SK-N-SH treated with all-trans-retinoic acid at 6 μM for 48 hours (cell line): ENCODE measurements at regions not wholly inside any gene's neighbourhood (a gene's known extent, or its start where the extent isn't known, plus 50 kb on each side); places are given as distances from the start of the nearest gene placed in this dataset.

Experiments used
- ATAC-seq: fragments of 200-7000 bp; cut with Tn5 transposase; 3 replicates; pipeline ENCODE4 v1.9.1; 2020; ENCODE audit warnings: mild to moderate bottlenecking, moderate library complexity
- BACH2 ChIP-seq: fragments of 250-450 bp; sonication (Bioruptor Pico); IDR thresholded peaks from 2 replicates; pipeline ENCODE4 v1.9.0; 2021; ENCODE audit warnings: mild to moderate bottlenecking, borderline replicate concordance
- CREB5 ChIP-seq: fragments of 250-450 bp; sonication (Bioruptor Pico); IDR thresholded peaks from 2 replicates; pipeline ENCODE4 v1.5.1; 2020; ENCODE audit warnings: low read depth, mild to moderate bottlenecking, moderate library complexity
- CSDC2 ChIP-seq: fragments of 250-450 bp; sonication (Bioruptor Pico); IDR thresholded peaks from 2 replicates; pipeline ENCODE4 v1.5.0; 2020; ENCODE audit warnings: mild to moderate bottlenecking, moderate library complexity
- ESRRG ChIP-seq: fragments of 250-450 bp; sonication (Bioruptor Pico); IDR thresholded peaks from 2 replicates; pipeline ENCODE4 v1.6.1; 2021; ENCODE audit warnings: mild to moderate bottlenecking
- GLIS3 ChIP-seq: fragments of 250-450 bp; sonication (Bioruptor Pico); IDR thresholded peaks from 2 replicates; pipeline ENCODE4 v1.5.0; 2020; ENCODE audit warnings: mild to moderate bottlenecking, moderate library complexity
- ISL1 ChIP-seq: fragments of 250-450 bp; sonication (Bioruptor Pico); IDR thresholded peaks from 2 replicates; pipeline ENCODE4 v2.1.2; 2022; ENCODE audit warnings: mild to moderate bottlenecking, moderate library complexity
- OSR1 ChIP-seq: fragments of 250-450 bp; sonication (Bioruptor Pico); IDR thresholded peaks from 2 replicates; pipeline ENCODE4 v1.8.0; 2022; ENCODE audit warnings: moderate library complexity, mild to moderate bottlenecking, inconsistent platforms
- POU6F1 ChIP-seq: fragments of 250-450 bp; sonication (Bioruptor Pico); IDR thresholded peaks from 2 replicates; pipeline ENCODE4 v1.8.0; 2021; ENCODE audit warnings: low read depth, mild to moderate bottlenecking, moderate library complexity, borderline replicate concordance
- PPARA ChIP-seq: fragments of 250-450 bp; sonication (Bioruptor Pico); IDR thresholded peaks from 2 replicates; pipeline ENCODE4 v1.5.0; 2020; ENCODE audit warnings: mild to moderate bottlenecking, borderline replicate concordance
- RARB ChIP-seq: fragments of 250-450 bp; sonication (Bioruptor Pico); IDR thresholded peaks from 2 replicates; pipeline ENCODE4 v1.8.0; 2021; ENCODE audit warnings: mild to moderate bottlenecking, moderate library complexity
- SNAI2 ChIP-seq: fragments of 250-450 bp; sonication (Bioruptor Pico); IDR thresholded peaks from 2 replicates; pipeline ENCODE4 v1.5.0; 2020; ENCODE audit warnings: mild to moderate bottlenecking, moderate library complexity
- TCF4 ChIP-seq: fragments of 250-450 bp; sonication (Bioruptor Pico); IDR thresholded peaks from 2 replicates; pipeline ENCODE4 v1.8.0; 2021; ENCODE audit warnings: mild to moderate bottlenecking, moderate library complexity, borderline replicate concordance
- TOX ChIP-seq: fragments of 250-450 bp; sonication (Bioruptor Pico); IDR thresholded peaks from 2 replicates; pipeline ENCODE4 v1.8.0; 2021; ENCODE audit warnings: mild to moderate bottlenecking, moderate library complexity, borderline replicate concordance
- ZC3H10 ChIP-seq: fragments of 250-450 bp; sonication (Bioruptor Pico); IDR thresholded peaks from 2 replicates; pipeline ENCODE4 v1.5.1; 2021; ENCODE audit warnings: mild to moderate bottlenecking, moderate library complexity
- ZFP3 ChIP-seq: fragments of 250-450 bp; sonication (Bioruptor Pico); IDR thresholded peaks from 2 replicates; pipeline ENCODE4 v1.5.0; 2020; ENCODE audit warnings: mild to moderate bottlenecking, moderate library complexity
- ZFP30 ChIP-seq: fragments of 450-650 bp; formaldehyde crosslinking; IDR thresholded peaks from 2 replicates; pipeline ENCODE4 v1.5.0; 2022; ENCODE audit warnings: mild to moderate bottlenecking, moderate library complexity
- ZNF70 ChIP-seq: fragments of 450-650 bp; formaldehyde crosslinking; IDR thresholded peaks from 2 replicates; pipeline ENCODE4 v1.5.0; 2020; ENCODE audit warnings: mild to moderate bottlenecking, moderate library complexity
- TF ChIP-seq, protein P1 (sequence below): fragments of 250-450 bp; sonication (Bioruptor Pico); IDR thresholded peaks from 2 replicates; pipeline ENCODE4 v1.5.1; 2021; ENCODE audit warnings: mild to moderate bottlenecking, moderate library complexity
- TF ChIP-seq, protein P2 (sequence below): fragments of 250-450 bp; sonication (Bioruptor Pico); IDR thresholded peaks from 2 replicates; pipeline ENCODE4 v1.5.0; 2020; ENCODE audit warnings: mild to moderate bottlenecking, moderate library complexity
- TF ChIP-seq, protein P3 (sequence below): fragments of 250-450 bp; sonication (Bioruptor Pico); IDR thresholded peaks from 2 replicates; pipeline ENCODE4 v1.8.0; 2020; ENCODE audit warnings: mild to moderate bottlenecking, moderate library complexity, borderline replicate concordance

DNA sequence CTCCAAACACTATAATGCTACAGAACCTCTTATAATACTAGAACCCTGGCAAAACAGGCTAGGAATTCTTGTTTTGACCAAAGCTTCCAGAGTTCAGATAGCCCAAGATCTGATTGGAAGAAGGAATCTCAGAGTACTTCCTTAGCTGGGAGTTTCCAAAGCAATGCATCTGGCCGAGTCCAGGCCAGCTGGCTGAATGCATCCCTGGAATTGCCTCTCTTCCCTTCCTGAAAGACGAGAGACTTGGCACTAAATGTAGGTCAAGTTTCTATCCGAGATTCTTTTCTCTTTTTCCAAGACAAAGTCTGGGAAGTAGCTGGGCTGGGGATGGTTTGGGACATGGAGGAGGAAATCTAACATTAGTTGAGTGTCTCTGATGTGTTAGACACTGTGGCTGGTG is 68.7 kb upstream of the ADPGK start:
- no peak for ATAC-seq
- TF ChIP-seq ZFP30 (no peak), PPARA (no peak), TOX (CRISPR knock-in tag) (no peak), ESRRG (CRISPR knock-in tag) (no peak)
- TF ChIP-seq, protein P1, sequence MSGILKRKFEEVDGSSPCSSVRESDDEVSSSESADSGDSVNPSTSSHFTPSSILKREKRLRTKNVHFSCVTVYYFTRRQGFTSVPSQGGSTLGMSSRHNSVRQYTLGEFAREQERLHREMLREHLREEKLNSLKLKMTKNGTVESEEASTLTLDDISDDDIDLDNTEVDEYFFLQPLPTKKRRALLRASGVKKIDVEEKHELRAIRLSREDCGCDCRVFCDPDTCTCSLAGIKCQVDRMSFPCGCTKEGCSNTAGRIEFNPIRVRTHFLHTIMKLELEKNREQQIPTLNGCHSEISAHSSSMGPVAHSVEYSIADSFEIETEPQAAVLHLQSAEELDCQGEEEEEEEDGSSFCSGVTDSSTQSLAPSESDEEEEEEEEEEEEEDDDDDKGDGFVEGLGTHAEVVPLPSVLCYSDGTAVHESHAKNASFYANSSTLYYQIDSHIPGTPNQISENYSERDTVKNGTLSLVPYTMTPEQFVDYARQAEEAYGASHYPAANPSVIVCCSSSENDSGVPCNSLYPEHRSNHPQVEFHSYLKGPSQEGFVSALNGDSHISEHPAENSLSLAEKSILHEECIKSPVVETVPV (CRISPR knock-in tag): no peak

GRCh38 chr15:72851586-72851985 is 68.0 kb upstream of the ADPGK start:
- no peak for ATAC-seq
- TF ChIP-seq, protein P1 (CRISPR knock-in tag): no peak
- TF ChIP-seq CREB5 (no peak), PPARA (no peak), ZFP30 (no peak), BACH2 (no peak), ZNF70 (CRISPR knock-in tag) (no peak), ZC3H10 (no peak), ISL1 (CRISPR knock-in tag) (no peak), ZFP3 (CRISPR knock-in tag) (no peak), POU6F1 (CRISPR knock-in tag) (no peak), ESRRG (CRISPR knock-in tag) (no peak), TOX (CRISPR knock-in tag) (no peak)
- TF ChIP-seq, protein P2, sequence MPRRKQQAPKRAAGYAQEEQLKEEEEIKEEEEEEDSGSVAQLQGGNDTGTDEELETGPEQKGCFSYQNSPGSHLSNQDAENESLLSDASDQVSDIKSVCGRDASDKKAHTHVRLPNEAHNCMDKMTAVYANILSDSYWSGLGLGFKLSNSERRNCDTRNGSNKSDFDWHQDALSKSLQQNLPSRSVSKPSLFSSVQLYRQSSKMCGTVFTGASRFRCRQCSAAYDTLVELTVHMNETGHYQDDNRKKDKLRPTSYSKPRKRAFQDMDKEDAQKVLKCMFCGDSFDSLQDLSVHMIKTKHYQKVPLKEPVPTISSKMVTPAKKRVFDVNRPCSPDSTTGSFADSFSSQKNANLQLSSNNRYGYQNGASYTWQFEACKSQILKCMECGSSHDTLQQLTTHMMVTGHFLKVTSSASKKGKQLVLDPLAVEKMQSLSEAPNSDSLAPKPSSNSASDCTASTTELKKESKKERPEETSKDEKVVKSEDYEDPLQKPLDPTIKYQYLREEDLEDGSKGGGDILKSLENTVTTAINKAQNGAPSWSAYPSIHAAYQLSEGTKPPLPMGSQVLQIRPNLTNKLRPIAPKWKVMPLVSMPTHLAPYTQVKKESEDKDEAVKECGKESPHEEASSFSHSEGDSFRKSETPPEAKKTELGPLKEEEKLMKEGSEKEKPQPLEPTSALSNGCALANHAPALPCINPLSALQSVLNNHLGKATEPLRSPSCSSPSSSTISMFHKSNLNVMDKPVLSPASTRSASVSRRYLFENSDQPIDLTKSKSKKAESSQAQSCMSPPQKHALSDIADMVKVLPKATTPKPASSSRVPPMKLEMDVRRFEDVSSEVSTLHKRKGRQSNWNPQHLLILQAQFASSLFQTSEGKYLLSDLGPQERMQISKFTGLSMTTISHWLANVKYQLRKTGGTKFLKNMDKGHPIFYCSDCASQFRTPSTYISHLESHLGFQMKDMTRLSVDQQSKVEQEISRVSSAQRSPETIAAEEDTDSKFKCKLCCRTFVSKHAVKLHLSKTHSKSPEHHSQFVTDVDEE: no peak
- TF ChIP-seq, all 23 proteins: peak for 0

- TF ChIP-seq POU6F1 (CRISPR knock-in tag) (no peak), OSR1 (CRISPR knock-in tag) (no peak), ESRRG (CRISPR knock-in tag) (no peak), RARB (CRISPR knock-in tag) (no peak), ZC3H10 (no peak), CSDC2 (no peak), SNAI2 (CRISPR knock-in tag) (no peak), BACH2 (no peak), ZFP30 (no peak), PPARA (no peak), TOX (CRISPR knock-in tag) (no peak), GLIS3 (CRISPR knock-in tag) (no peak), TCF4 (CRISPR knock-in tag) (no peak), ZNF70 (CRISPR knock-in tag) (no peak)
- TF ChIP-seq, protein P1 (CRISPR knock-in tag): no peak
- TF ChIP-seq, protein P3, sequence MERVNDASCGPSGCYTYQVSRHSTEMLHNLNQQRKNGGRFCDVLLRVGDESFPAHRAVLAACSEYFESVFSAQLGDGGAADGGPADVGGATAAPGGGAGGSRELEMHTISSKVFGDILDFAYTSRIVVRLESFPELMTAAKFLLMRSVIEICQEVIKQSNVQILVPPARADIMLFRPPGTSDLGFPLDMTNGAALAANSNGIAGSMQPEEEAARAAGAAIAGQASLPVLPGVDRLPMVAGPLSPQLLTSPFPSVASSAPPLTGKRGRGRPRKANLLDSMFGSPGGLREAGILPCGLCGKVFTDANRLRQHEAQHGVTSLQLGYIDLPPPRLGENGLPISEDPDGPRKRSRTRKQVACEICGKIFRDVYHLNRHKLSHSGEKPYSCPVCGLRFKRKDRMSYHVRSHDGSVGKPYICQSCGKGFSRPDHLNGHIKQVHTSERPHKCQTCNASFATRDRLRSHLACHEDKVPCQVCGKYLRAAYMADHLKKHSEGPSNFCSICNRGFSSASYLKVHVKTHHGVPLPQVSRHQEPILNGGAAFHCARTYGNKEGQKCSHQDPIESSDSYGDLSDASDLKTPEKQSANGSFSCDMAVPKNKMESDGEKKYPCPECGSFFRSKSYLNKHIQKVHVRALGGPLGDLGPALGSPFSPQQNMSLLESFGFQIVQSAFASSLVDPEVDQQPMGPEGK (CRISPR knock-in tag): no peak
- no peak for ATAC-seq
Observed at GRCh38 chr15:72850833-72851232, 67.3 kb upstream of the ADPGK start.
